Mucosa of rectum (tissue), 2 donors: ENCODE measurements at regions not wholly inside any gene's neighbourhood (a gene's known extent, or its start where the extent isn't known, plus 50 kb on each side); places are given as distances from the start of the nearest gene placed in this dataset.

ENCODE experiments used
- H3K27ac ChIP-seq, 2 donors: one replicate each; pipeline ENCODE4 v1.7.0; 2013; ENCODE audit warnings: inconsistent platforms in 2 of 2, low read depth in 2 of 2, low read length in 2 of 2
- H3K27me3 ChIP-seq, 2 donors: one replicate each; pipeline ENCODE4 v1.7.0; 2013; ENCODE audit warnings: low read length in 2 of 2; ENCODE audit not compliant: control insufficient read depth in 2 of 2, insufficient read depth in 2 of 2
- H3K36me3 ChIP-seq, 2 donors: one replicate each; pipeline ENCODE4 v1.7.0; 2013; ENCODE audit warnings: low read length in 2 of 2; ENCODE audit not compliant: control insufficient read depth in 2 of 2, insufficient read depth in 2 of 2
- H3K4me1 ChIP-seq, 2 donors: one replicate each; pipeline ENCODE4 v1.7.0; 2013; ENCODE audit warnings: low read length in 2 of 2, mild to moderate bottlenecking in 1 of 2; ENCODE audit not compliant: control insufficient read depth in 2 of 2, insufficient read depth in 2 of 2
- H3K4me3 ChIP-seq, 2 donors: one replicate each; pipeline ENCODE4 v1.7.0; 2013; ENCODE audit warnings: low read length in 2 of 2
- H3K9ac ChIP-seq, 2 donors: one replicate each; pipeline ENCODE4 v1.7.0; 2013; ENCODE audit warnings: low read length in 2 of 2, low read depth in 1 of 2, mild to moderate bottlenecking in 1 of 2
- H3K9me3 ChIP-seq, 2 donors: one replicate each; pipeline ENCODE4 v1.7.0; 2013; ENCODE audit warnings: low read length in 2 of 2; ENCODE audit not compliant: control insufficient read depth in 2 of 2
- donor health status: healthy.
- donor health status: Normal muscosa, but diverticular disease.

GRCh38 chr14:85416771-85417170 lies 113.2 kb upstream of the FLRT2 start:
- H3K4me1 ChIP-seq = no peaks in the 10 kb centered on the region
- H3K27me3 ChIP-seq = no peaks in the 10 kb centered on the region
- H3K27ac ChIP-seq = no peak overlapping the region

GRCh38 chr14:85417396-85417795 lies 112.5 kb upstream of the FLRT2 start:
- H3K4me1 ChIP-seq = no peaks in the 10 kb centered on the region
- no peak overlapping the region for H3K27ac ChIP-seq
- H3K27me3 ChIP-seq = no peaks in the 10 kb centered on the region
- no peaks in the 10 kb centered on the region for H3K9me3 ChIP-seq
- H3K36me3 ChIP-seq = no peaks in the 10 kb centered on the region
- H3K9ac ChIP-seq = no peak overlapping the region
- H3K4me3 ChIP-seq = no peak overlapping the region

More at GRCh38 chr14:85416771-85417170, 113.2 kb upstream of the FLRT2 start:
- H3K9ac ChIP-seq = no peak overlapping the region
- no peaks in the 10 kb centered on the region for H3K9me3 ChIP-seq
- H3K36me3 ChIP-seq = no peaks in the 10 kb centered on the region
- no peak overlapping the region for H3K4me3 ChIP-seq

- Histone ChIP-seq H3K9ac (no peak overlapping the region), H3K9me3 (no peaks in the 10 kb centered on the region), H3K36me3 (no peaks in the 10 kb centered on the region), H3K4me3 (no peak overlapping the region), H3K27me3 (no peaks in the 10 kb centered on the region), H3K27ac (no peak overlapping the region), H3K4me1 (no peaks in the 10 kb centered on the region)
Observed at GRCh38 chr14:85418721-85419120, 111.2 kb upstream of the FLRT2 start.

- H3K4me1 ChIP-seq = no peaks in the 10 kb centered on the region
- no peaks in the 10 kb centered on the region for H3K9me3 ChIP-seq
- H3K27ac ChIP-seq = no peak overlapping the region
- H3K27me3 ChIP-seq = no peaks in the 10 kb centered on the region
- no peak overlapping the region for H3K4me3 ChIP-seq
- H3K9ac ChIP-seq = no peak overlapping the region
- H3K36me3 ChIP-seq = no peaks in the 10 kb centered on the region
Observed at GRCh38 chr14:85420278-85420677, 109.7 kb upstream of the FLRT2 start.

- H3K4me1 ChIP-seq = no peaks in the 10 kb centered on the region
- H3K36me3 ChIP-seq = no peaks in the 10 kb centered on the region
- no peak overlapping the region for H3K4me3 ChIP-seq
- no peaks in the 10 kb centered on the region for H3K27me3 ChIP-seq
- H3K27ac ChIP-seq = no peak overlapping the region
- H3K9me3 ChIP-seq = no peaks in the 10 kb centered on the region
- H3K9ac ChIP-seq = no peak overlapping the region
Observed at GRCh38 chr14:85420707-85421106, 109.2 kb upstream of the FLRT2 start.

GRCh38 chr14:85421186-85421877 lies 108.6 kb upstream of the FLRT2 start:
- Histone ChIP-seq H3K9me3 (no peaks in the 10 kb centered on the region), H3K36me3 (no peaks in the 10 kb centered on the region), H3K27ac (no peak overlapping the region), H3K27me3 (no peaks in the 10 kb centered on the region), H3K9ac (no peak overlapping the region), H3K4me3 (no peak overlapping the region), H3K4me1 (no peaks in the 10 kb centered on the region)

GRCh38 chr14:85423889-85424288 lies 106.1 kb upstream of the FLRT2 start:
- H3K9ac ChIP-seq = no peak overlapping the region
- H3K27ac ChIP-seq = no peak overlapping the region
- H3K36me3 ChIP-seq = no peaks in the 10 kb centered on the region
- no peaks in the 10 kb centered on the region for H3K27me3 ChIP-seq
- no peak overlapping the region for H3K4me3 ChIP-seq
- H3K9me3 ChIP-seq = no peaks in the 10 kb centered on the region
- no peaks in the 10 kb centered on the region for H3K4me1 ChIP-seq

GRCh38 chr14:85425507-85425906 lies 104.4 kb upstream of the FLRT2 start:
- no peaks in the 10 kb centered on the region for H3K27me3 ChIP-seq
- no peaks in the 10 kb centered on the region for H3K4me1 ChIP-seq

GRCh38 chr14:85426068-85426935 lies 103.6 kb upstream of the FLRT2 start:
- Histone ChIP-seq H3K9ac (no peak overlapping the region), H3K9me3 (no peaks in the 10 kb centered on the region), H3K4me1 (no peaks in the 10 kb centered on the region), H3K4me3 (no peak overlapping the region), H3K27me3 (no peaks in the 10 kb centered on the region), H3K36me3 (no peaks in the 10 kb centered on the region), H3K27ac (no peak overlapping the region)

More at GRCh38 chr14:85425507-85425906, 104.4 kb upstream of the FLRT2 start:
- Histone ChIP-seq H3K9me3 (no peaks in the 10 kb centered on the region), H3K9ac (no peak overlapping the region), H3K27ac (no peak overlapping the region), H3K36me3 (no peaks in the 10 kb centered on the region), H3K4me3 (no peak overlapping the region)

- Histone ChIP-seq H3K4me1 (no peaks in the 10 kb centered on the region), H3K27ac (no peak overlapping the region)
Observed at GRCh38 chr14:85428926-85429325, 101.0 kb upstream of the FLRT2 start.

More at GRCh38 chr14:85428926-85429325, 101.0 kb upstream of the FLRT2 start:
- no peaks in the 10 kb centered on the region for H3K27me3 ChIP-seq
- no peaks in the 10 kb centered on the region for H3K36me3 ChIP-seq
- H3K9ac ChIP-seq = no peak overlapping the region
- H3K9me3 ChIP-seq = no peaks in the 10 kb centered on the region
- no peak overlapping the region for H3K4me3 ChIP-seq
